ENCODE measurements at regions not wholly inside any gene's neighbourhood (a gene's known extent, or its start where the extent isn't known, plus 50 kb on each side); places are given as distances from the start of the nearest gene placed in this dataset.
"Not testable (repeated sequence)": the region's sequence is repeated elsewhere in the genome, so short reads cannot be mapped to it uniquely, and the experiment has no call there.

DNA sequence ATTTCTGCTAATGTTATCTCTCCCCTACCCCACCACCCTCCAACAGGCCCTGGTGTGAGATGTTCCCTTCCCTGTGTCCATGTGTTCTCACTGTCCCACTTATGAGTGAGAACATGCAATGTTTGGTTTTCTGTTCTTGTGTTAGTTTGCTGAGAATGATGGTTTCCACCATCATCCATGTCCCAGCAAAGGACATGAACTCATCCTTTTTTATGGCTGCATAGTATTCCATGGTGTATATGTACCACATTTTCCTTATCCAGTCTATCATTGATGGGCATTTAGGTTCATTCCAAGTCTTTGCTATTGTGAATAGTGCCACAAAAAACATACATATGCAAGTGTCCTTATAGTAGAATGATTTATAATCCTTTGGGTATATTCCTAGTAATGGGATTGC lies 104.5 kb downstream of the ZNF33B start:
- not testable (repeated sequence) for DNase-seq (ENCODE audit: low spot score)

GRCh38 chr10:42532996-42533395 lies 105.4 kb downstream of the ZNF33B start:
- no peak for DNase-seq (ENCODE audit: low spot score)

GRCh38 chr10:42523098-42523497 lies 115.3 kb downstream of the ZNF33B start:
- DNase-seq (ENCODE audit: low spot score): no peak

GRCh38 chr10:42519761-42520460 lies 118.5 kb downstream of the ZNF33B start:
- DNase-seq (ENCODE audit: low spot score): no peak

DNA sequence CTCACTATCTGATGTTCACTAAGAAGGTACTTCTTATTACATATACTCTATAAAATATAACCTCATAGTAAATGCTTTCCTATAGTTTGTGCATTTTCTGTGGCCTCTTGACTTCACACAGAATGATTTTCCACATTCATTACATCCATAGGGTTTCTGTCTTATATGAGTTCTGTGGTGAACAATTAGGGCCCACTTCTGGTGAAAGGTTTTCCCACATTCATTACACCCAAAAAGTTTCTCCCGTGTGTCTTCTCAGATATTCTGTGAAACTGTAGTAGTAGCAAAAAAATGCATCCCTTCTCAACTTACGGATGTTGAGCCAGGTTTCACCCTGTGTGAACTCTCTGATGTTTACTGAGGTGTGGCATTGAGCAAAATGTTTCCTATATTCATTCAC lies 119.3 kb downstream of the ZNF33B start:
- DNase-seq (ENCODE audit: low spot score): no peak

GRCh38 chr10:42513921-42514320 lies 124.4 kb downstream of the ZNF33B start:
- no peak for DNase-seq (ENCODE audit: low spot score)

DNA sequence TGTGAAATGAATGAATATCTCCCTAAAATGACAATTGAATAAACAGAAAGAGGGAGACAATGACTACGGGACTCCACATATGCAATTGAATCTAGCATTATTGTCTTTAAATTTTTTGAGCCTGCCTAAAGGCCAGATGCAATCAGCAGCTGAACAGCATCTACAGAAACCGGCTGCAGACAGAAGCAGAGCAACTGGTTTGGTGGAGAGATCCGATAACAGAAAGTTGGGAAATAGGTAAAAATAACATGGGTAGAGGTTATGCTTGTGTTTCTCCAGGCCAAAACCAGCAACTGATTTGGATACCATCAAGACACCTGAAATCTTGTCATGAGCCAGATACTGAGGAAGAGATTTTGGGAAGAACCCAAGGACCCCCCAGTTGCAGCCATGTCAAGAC lies 146.6 kb downstream of the ZNF33B start:
- DNase-seq (ENCODE audit: low spot score): no peak

- peak; percentile 2 for DNase-seq (ENCODE audit: low spot score)
Observed at GRCh38 chr10:42491001-42491592, 147.3 kb downstream of the ZNF33B start.

- DNase-seq (ENCODE audit: low spot score): no peak
Observed at GRCh38 chr10:42490368-42490767, 148.0 kb downstream of the ZNF33B start.

DNA sequence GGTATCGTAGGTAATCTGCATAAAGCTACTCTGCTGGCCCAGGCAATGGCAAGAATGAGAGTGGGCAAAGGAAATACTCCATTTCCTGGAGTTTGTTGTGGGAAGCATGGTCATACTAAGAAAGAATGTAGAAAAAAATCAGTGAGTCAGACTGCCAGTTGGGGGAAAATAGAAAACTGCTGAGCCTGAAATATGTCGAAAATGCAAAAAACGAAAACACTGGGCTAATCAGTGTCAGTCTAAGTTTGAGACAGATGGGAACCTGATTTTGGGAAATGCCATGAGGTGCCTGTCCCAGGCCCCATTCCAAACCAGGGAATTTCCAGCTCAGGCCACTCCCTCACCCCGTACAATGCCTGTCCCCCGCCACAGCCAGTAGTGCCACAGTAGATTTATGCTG lies 150.0 kb downstream of the ZNF33B start:
- DNase-seq (ENCODE audit: low spot score): no peak

DNA sequence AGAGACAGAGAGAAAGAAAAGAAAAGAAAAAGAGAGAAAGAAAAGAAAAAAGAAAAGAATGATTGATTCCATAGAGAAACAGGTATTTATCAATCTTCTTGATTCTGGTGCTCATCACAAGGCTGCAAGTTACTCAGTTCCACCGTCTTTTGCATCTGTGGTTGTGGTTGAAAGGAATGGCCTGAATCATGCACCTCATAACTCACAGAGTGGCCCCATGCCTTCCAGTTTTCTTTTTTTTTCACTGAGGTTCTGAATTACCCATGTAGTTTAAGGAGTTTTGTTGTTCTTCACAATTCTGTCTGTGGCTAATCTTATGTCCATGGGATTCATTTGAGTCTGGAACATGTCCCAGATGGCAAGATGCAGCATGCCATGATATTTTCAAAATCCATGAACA lies 156.0 kb downstream of the ZNF33B start:
- DNase-seq (ENCODE audit: low spot score): no peak

DNA sequence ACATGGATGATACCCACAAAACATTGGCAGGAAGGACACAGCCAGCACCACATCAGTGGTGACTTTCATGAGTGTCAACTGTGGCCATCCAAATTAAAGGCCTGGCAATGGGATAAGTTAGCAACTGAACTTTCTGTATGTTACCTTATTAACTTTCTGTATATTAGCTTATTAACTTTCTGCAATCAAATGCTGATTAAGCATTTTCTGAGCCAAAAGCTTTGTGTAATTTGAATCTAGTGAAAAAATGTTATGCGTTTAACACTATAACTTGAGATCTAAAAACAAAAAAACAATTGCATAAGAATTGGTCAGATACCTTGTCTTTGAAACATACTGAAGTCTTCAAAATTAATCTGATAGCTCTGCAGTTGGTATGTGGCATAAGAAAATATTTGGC lies 159.3 kb downstream of the ZNF33B start:
- no peak for DNase-seq (ENCODE audit: low spot score)

- DNase-seq (ENCODE audit: low spot score): no peak
Observed at GRCh38 chr10:42477170-42477569, 161.2 kb downstream of the ZNF33B start.

GRCh38 chr10:42476101-42476500 lies 162.3 kb downstream of the ZNF33B start:
- DNase-seq (ENCODE audit: low spot score): no peak

DNA sequence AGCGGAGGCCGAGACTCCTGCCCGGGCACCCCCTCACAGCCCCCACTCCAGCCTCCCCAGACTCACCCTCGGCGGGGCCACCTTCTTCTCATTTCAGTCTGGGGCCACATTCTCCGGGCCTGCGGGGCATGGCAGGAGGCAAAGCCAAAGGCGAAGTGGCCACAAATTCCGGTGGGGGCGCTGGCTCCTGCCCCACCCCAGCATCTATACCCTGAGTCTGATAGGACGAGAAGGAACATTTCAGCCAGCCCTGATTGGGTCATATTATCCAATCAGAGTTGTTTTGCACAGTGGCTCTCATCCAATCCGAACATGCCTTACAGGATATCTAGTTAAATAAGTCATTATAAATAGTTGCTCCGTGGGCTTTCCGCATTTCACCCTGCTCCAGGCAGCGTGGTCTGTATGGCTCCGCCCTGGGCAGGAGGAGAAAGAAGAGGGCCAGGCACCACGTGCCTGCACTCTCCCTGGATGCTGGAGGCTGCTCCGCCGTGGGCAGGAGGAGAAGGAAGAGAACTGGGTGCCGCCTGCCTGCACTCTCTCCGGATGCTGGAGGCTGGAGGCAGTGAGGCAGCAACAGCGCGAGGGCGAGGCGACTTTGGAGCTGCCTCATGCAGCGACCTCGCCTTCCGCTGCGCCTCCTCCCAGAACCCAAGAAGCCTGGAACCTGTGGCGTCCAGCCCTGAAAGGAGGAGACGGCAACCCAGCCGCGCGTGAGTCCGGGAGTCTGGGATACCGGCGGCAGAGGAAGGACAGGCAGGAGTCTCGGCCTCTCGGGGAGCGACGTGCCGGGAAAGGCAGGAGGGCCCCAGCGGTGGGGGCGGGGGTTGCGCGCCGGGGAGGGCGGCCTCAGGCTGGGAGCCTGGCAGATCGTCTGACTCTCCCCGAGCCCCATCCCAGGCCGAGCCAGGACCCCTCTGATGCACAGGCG lies 162.9 kb downstream of the ZNF33B start:
- DNase-seq (ENCODE audit: low spot score): no peak

DNA sequence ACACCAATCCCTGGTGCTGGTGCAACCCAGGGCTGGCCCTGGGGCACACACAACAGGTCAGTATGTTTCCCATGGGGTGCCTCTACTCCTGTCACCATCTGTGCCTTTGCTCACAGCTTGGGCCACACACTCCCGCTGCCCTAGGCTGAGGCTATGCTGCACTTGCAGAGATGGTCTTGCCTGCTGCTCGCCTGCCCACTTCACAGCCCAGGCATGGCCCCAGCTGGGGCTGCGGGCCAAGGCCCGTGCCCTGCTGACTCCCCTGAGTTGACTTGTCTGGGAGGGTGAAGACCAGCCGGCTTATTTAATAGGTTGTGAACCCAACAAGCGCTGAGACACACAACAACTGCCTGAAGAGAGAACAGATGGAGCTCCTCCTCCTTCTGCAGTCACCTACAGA lies 184.1 kb downstream of the ZNF33B start:
- DNase-seq (ENCODE audit: low spot score): no peak

GRCh38 chr10:42431095-42431494 lies 207.3 kb downstream of the ZNF33B start:
- DNase-seq (ENCODE audit: low spot score): no peak

DNA sequence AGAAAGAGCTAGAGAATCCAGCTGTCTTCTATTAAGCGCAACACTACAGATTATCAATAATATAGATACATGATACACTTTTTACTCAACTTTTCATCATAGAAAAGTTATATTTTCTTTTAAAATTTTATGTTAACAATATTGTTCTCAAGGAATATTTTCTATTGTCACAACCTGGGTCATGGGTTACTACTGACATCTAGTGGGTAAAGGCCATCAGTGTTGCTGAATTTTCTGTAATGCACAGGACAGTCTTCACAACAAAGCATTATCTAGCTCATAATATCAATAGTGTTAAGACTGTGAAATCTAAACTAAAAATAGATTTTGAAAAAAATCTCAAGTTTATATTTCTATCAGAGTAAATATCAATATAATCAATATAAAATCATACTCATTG lies 209.8 kb downstream of the ZNF33B start:
- peak; percentile 15 for DNase-seq (ENCODE audit: low spot score)

DNA sequence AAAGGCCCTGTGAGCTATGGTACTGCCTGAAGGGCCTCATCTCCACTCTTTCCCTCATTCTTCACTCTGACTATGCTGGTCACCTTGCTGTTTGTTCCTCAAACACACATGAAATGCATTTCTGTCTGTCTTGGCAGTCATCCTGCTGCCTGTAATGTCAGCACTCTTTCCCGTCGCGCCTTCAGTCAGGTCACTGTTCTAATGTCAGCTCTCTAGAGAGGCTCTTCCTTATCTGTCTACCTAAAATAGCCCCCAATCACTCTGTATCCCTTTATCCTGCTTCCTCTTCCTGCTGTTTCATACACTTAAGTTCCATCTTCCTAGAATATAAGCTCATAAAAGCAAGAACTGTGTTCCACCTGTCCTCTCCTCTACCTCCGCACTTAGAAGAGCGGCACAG lies 215.5 kb downstream of the ZNF33B start:
- no peak for DNase-seq (ENCODE audit: low spot score)

- no peak for DNase-seq (ENCODE audit: low spot score)
Observed at GRCh38 chr10:42421812-42422211, 216.6 kb downstream of the ZNF33B start.

DNA sequence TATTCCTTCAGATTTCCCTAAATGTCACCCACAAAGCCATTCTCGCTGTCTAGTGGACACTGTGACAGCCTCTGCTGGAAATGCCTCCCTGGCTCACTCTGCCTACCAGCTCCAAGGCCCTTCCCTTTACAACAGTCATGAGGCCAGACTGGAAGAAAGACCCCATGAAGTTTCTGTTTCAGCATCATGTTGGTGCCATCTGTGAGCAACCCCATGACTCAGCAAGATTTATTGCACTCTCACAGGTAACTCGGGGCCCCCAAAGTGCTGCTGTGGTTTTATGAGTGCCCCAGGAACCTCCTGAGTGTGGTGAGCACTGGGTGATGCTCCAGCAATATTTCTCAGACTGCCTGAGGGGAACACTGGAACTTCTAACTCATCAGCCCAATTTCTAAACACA lies 218.6 kb downstream of the ZNF33B start:
- no peak for DNase-seq (ENCODE audit: low spot score)

GRCh38 chr10:42380926-42381547 lies 257.3 kb downstream of the ZNF33B start:
- no peak for DNase-seq (ENCODE audit: low spot score)
